ENCODE measurements at regions not wholly inside any gene's neighbourhood (a gene's known extent, or its start where the extent isn't known, plus 50 kb on each side); places are given as distances from the start of the nearest gene placed in this dataset.

GRCh38 chr2:71896385-71897136 lies 251.1 kb downstream of the CYP26B1 start:
- BruUV-seq (replicated peaks): no TSS peak
- H3K27ac Mint-ChIP-seq (ENCODE audit: unreplicated experiment): no peak overlapping the region
- CTCF ChIA-PET: no interaction called here
- H3K4me1 Mint-ChIP-seq (ENCODE audit: low read depth, unreplicated experiment): no peaks in the 10 kb centered on the region
- no peak for DNase-seq
- TF ChIP-seq, protein P1, sequence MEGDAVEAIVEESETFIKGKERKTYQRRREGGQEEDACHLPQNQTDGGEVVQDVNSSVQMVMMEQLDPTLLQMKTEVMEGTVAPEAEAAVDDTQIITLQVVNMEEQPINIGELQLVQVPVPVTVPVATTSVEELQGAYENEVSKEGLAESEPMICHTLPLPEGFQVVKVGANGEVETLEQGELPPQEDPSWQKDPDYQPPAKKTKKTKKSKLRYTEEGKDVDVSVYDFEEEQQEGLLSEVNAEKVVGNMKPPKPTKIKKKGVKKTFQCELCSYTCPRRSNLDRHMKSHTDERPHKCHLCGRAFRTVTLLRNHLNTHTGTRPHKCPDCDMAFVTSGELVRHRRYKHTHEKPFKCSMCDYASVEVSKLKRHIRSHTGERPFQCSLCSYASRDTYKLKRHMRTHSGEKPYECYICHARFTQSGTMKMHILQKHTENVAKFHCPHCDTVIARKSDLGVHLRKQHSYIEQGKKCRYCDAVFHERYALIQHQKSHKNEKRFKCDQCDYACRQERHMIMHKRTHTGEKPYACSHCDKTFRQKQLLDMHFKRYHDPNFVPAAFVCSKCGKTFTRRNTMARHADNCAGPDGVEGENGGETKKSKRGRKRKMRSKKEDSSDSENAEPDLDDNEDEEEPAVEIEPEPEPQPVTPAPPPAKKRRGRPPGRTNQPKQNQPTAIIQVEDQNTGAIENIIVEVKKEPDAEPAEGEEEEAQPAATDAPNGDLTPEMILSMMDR (IDR thresholded peaks at IDR 0.05; ENCODE audit: unreplicated experiment): no peak
- peaks cover 81% of the 10 kb centered on the region for H3K27me3 Mint-ChIP-seq (ENCODE audit: unreplicated experiment)
- intact Hi-C loops (cut with micrococcal nuclease; ENCODE audit: unreplicated experiment): no loop called here
- no peaks in the 10 kb centered on the region for H3K36me3 Mint-ChIP-seq (ENCODE audit: insufficient read depth, unreplicated experiment)
- no peaks in the 10 kb centered on the region for H3K9me3 Mint-ChIP-seq (ENCODE audit: low read depth, unreplicated experiment)
- no peak overlapping the region for H3K4me3 Mint-ChIP-seq (ENCODE audit: low read depth, unreplicated experiment)

GRCh38 chr2:71895320-71896161 lies 252.1 kb downstream of the CYP26B1 start:
- Mint-ChIP-seq H3K27ac (ENCODE audit: unreplicated experiment) (no peak overlapping the region), H3K9me3 (ENCODE audit: low read depth, unreplicated experiment) (no peaks in the 10 kb centered on the region), H3K36me3 (ENCODE audit: insufficient read depth, unreplicated experiment) (no peaks in the 10 kb centered on the region), H3K4me1 (ENCODE audit: low read depth, unreplicated experiment) (no peaks in the 10 kb centered on the region), H3K27me3 (ENCODE audit: unreplicated experiment) (peaks cover 81% of the 10 kb centered on the region), H3K4me3 (ENCODE audit: low read depth, unreplicated experiment) (no peak overlapping the region)
- intact Hi-C loops (cut with micrococcal nuclease; ENCODE audit: unreplicated experiment): no loop called here
- TF ChIP-seq, protein P1 (IDR thresholded peaks at IDR 0.05; ENCODE audit: unreplicated experiment): no peak
- BruUV-seq (replicated peaks): no TSS peak
- CTCF ChIA-PET: no interaction called here
- DNase-seq: no peak

DNA sequence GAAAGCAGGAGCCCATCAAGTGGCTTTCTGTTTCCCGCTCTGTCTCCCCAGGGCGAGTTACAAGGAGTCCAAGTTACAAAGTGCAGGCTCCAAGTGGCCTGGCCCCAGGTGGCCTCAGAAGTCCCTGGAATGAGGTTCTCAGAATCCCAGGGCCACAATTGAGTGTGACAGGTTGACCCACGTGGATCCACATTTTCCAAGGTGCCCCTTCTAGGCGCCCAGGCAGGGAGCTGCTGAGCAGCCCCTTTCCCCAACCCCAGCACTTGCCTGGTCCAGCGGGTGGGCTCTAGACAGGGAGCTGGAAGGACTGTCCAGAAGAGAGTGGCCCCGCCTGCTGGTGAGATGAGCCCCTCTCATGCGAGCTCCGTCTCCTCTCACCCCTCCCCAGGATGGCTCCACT lies 253.4 kb downstream of the CYP26B1 start:
- Mint-ChIP-seq H3K27me3 (ENCODE audit: unreplicated experiment) (peaks cover 81% of the 10 kb centered on the region), H3K9me3 (ENCODE audit: low read depth, unreplicated experiment) (no peaks in the 10 kb centered on the region), H3K36me3 (ENCODE audit: insufficient read depth, unreplicated experiment) (no peaks in the 10 kb centered on the region), H3K4me1 (ENCODE audit: low read depth, unreplicated experiment) (no peaks in the 10 kb centered on the region), H3K4me3 (ENCODE audit: low read depth, unreplicated experiment) (no peak overlapping the region), H3K27ac (ENCODE audit: unreplicated experiment) (no peak overlapping the region)
- CTCF ChIA-PET: no interaction called here
- no TSS peak for BruUV-seq (replicated peaks)
- intact Hi-C loops (cut with micrococcal nuclease; ENCODE audit: unreplicated experiment): no loop called here
- TF ChIP-seq, protein P1 (IDR thresholded peaks at IDR 0.05; ENCODE audit: unreplicated experiment): no peak
- DNase-seq: no peak

- Mint-ChIP-seq H3K4me3 (ENCODE audit: low read depth, unreplicated experiment) (no peak overlapping the region), H3K36me3 (ENCODE audit: insufficient read depth, unreplicated experiment) (no peaks in the 10 kb centered on the region), H3K4me1 (ENCODE audit: low read depth, unreplicated experiment) (no peaks in the 10 kb centered on the region), H3K27ac (ENCODE audit: unreplicated experiment) (no peak overlapping the region), H3K9me3 (ENCODE audit: low read depth, unreplicated experiment) (no peaks in the 10 kb centered on the region), H3K27me3 (ENCODE audit: unreplicated experiment) (peaks cover 81% of the 10 kb centered on the region)
- TF ChIP-seq, protein P1 (IDR thresholded peaks at IDR 0.05; ENCODE audit: unreplicated experiment): no peak
- CTCF ChIA-PET: no interaction called here
- BruUV-seq (replicated peaks): no TSS peak
- no peak for DNase-seq
- intact Hi-C loops (cut with micrococcal nuclease; ENCODE audit: unreplicated experiment): no loop called here
These were observed 254.0 kb downstream of the CYP26B1 start for GRCh38 chr2:71893646-71894045.

Measured in Calu3 (cell line).